SK-N-MC (cell line): ENCODE measurements at regions not wholly inside any gene's neighbourhood (a gene's known extent, or its start where the extent isn't known, plus 50 kb on each side); places are given as distances from the start of the nearest gene placed in this dataset.

ENCODE experiments used
- EZH2 ChIP-seq: fragments of 200-600 bp; sonication (generic); IDR thresholded peaks from one replicate; pipeline ENCODE4 v1.6.1; 2017; ENCODE audit warnings: antibody characterized with exemption
- POLR2AphosphoS5 ChIP-seq: IDR thresholded peaks from 2 replicates; pipeline ENCODE4 v1.6.1; 2012; ENCODE audit warnings: mild to moderate bottlenecking, low read depth, low read length, borderline replicate concordance

- TF ChIP-seq POLR2AphosphoS5 (no peak), EZH2 (no peak)
Observed at GRCh38 chr9:134223091-134223490, 58.7 kb upstream of the RNU6ATAC start.
